ENCODE measurements at regions not wholly inside any gene's neighbourhood (a gene's known extent, or its start where the extent isn't known, plus 50 kb on each side); places are given as distances from the start of the nearest gene placed in this dataset.

GRCh38 chr5:81835814-81836367, 85.0 kb upstream of the SSBP2 start:
- TF ChIP-seq ZNF274 (IDR thresholded peaks at IDR 0.05; ENCODE audit: low read depth, low read length) (no peak), YY1 (IDR thresholded peaks at IDR 0.05; ENCODE audit: insufficient read depth, insufficient read length) (no peak)
